GM18502 (cell line): ENCODE measurements at regions not wholly inside any gene's neighbourhood (a gene's known extent, or its start where the extent isn't known, plus 50 kb on each side); places are given as distances from the start of the nearest gene placed in this dataset.
"Not testable (repeated sequence)": the region's sequence is repeated elsewhere in the genome, so short reads cannot be mapped to it uniquely, and the experiment has no call there.

Source experiments
- ATAC-seq: cut with Tn5 transposase; IDR thresholded peaks from one replicate; pipeline ENCODE4 v1.9.1; 2021; ENCODE audit warnings: mild to moderate bottlenecking; ENCODE audit not compliant: unreplicated experiment, poor library complexity

GRCh38 chr12:124377981-124378509 lies 83.2 kb downstream of the RFLNA start:
- ATAC-seq, result no peak

GRCh38 chr12:124376435-124376834 lies 81.5 kb downstream of the RFLNA start:
- no peak for ATAC-seq

GRCh38 chr12:124375789-124376175 lies 80.9 kb downstream of the RFLNA start:
- ATAC-seq, result no peak

GRCh38 chr12:124375141-124375788 lies 80.4 kb downstream of the RFLNA start:
- no peak for ATAC-seq

- ATAC-seq, result no peak
Observed at GRCh38 chr12:124374567-124374966, 79.7 kb downstream of the RFLNA start.

- no peak for ATAC-seq
Observed at GRCh38 chr12:124374147-124374546, 79.3 kb downstream of the RFLNA start.

- ATAC-seq, result not testable (repeated sequence)
Observed at GRCh38 chr12:124373701-124374100, 78.8 kb downstream of the RFLNA start.

- no peak for ATAC-seq
Observed at GRCh38 chr12:124372831-124373230, 77.9 kb downstream of the RFLNA start.

- ATAC-seq, result no peak
Observed at GRCh38 chr12:124371970-124372555, 77.2 kb downstream of the RFLNA start.

- no peak for ATAC-seq
Observed at GRCh38 chr12:124371366-124371765, 76.5 kb downstream of the RFLNA start.

GRCh38 chr12:124370851-124371250 lies 76.0 kb downstream of the RFLNA start:
- ATAC-seq, result no peak

- ATAC-seq, result no peak
Observed at GRCh38 chr12:124370384-124370783, 75.5 kb downstream of the RFLNA start.

GRCh38 chr12:124369827-124370378 lies 75.0 kb downstream of the RFLNA start:
- no peak for ATAC-seq

GRCh38 chr12:124369055-124369826 lies 74.3 kb downstream of the RFLNA start:
- no peak for ATAC-seq

- no peak for ATAC-seq
Observed at GRCh38 chr12:124368421-124369032, 73.6 kb downstream of the RFLNA start.

GRCh38 chr12:124365726-124366430 lies 71.0 kb downstream of the RFLNA start:
- ATAC-seq, result no peak
